Panc1 (cell line): ENCODE measurements at regions not wholly inside any gene's neighbourhood (a gene's known extent, or its start where the extent isn't known, plus 50 kb on each side); places are given as distances from the start of the nearest gene placed in this dataset.

Experiments
- ATAC-seq: fragments of 200-7000 bp; cut with Tn5 transposase; 2 replicates; pipeline ENCODE4 v1.9.1; 2020; ENCODE audit warnings: mild to moderate bottlenecking, moderate library complexity
- BruUV-seq: library from RNA; stranded (reverse); fragments of 400-500 nt; replicated peaks from 2 replicates; lab custom pipeline; 2021; lab: Mats Ljungman, UMichigan
- CTCF ChIA-PET: fragments of 300-600 bp; sonication (Branson Sonifier 250); formaldehyde crosslinking; loops from one replicate; lab custom pipeline; 2022; ENCODE audit warnings: antibody characterized with exemption; lab: Charles Lee
- POLR2A ChIA-PET: fragments of 300-600 bp; sonication (Branson Sonifier 250); formaldehyde crosslinking; loops from one replicate; lab custom pipeline; 2022; ENCODE audit warnings: antibody characterized with exemption; lab: Charles Lee
- DNase-seq: peaks from one replicate; pipeline ENCODE4 v3.0.0-alpha.2; 2010; ENCODE audit warnings: low read depth, low spot score
- H3K27ac ChIP-seq: 2 replicates; pipeline ENCODE4 v1.5.1; 2011; ENCODE audit warnings: mild to moderate bottlenecking, low read length, inconsistent platforms
- H3K27me3 ChIP-seq: fragments of 200-500 bp; sonication (Bioruptor generic); 2 replicates; pipeline ENCODE4 v1.6.0; 2014; ENCODE audit warnings: low read length, inconsistent platforms; ENCODE audit not compliant: control insufficient read depth, insufficient read depth
- H3K36me3 ChIP-seq: fragments of 200-500 bp; sonication (Bioruptor generic); 2 replicates; pipeline ENCODE4 v1.5.1; 2014; ENCODE audit warnings: inconsistent platforms, mild to moderate bottlenecking, low read length, moderate library complexity; ENCODE audit not compliant: control insufficient read depth, insufficient read depth
- H3K4me1 ChIP-seq: 2 replicates; pipeline ENCODE4 v1.5.1; 2011; ENCODE audit warnings: inconsistent platforms, mild to moderate bottlenecking, low read length, moderate library complexity; ENCODE audit not compliant: control insufficient read depth, insufficient read depth
- H3K4me3 ChIP-seq, 2 experiments: 2 replicates each; pipeline ENCODE4 v1.5.1; 2011 to 2012; ENCODE audit warnings: low read depth in 2 of 2, low read length in 2 of 2, mild to moderate bottlenecking in 2 of 2, inconsistent platforms in 1 of 2, moderate library complexity in 1 of 2
- H3K9me3 ChIP-seq: fragments of 200-500 bp; sonication (Bioruptor generic); 2 replicates; pipeline ENCODE4 v1.5.1; 2014; ENCODE audit warnings: low read depth, mild to moderate bottlenecking, inconsistent platforms, low read length, moderate library complexity; ENCODE audit not compliant: control insufficient read depth, insufficient read depth
- CTCF ChIP-seq: fragments of 450-650 bp; IDR thresholded peaks from 2 replicates; pipeline ENCODE4 v1.5.1; 2017; ENCODE audit warnings: mild to moderate bottlenecking
- POLR2AphosphoS5 ChIP-seq: IDR thresholded peaks from 2 replicates; pipeline ENCODE4 v1.6.1; 2012; ENCODE audit warnings: mild to moderate bottlenecking, low read depth, low read length, moderate library complexity
- REST ChIP-seq, 2 experiments: IDR thresholded peaks; 2 replicates each; pipeline ENCODE4 v1.6.1; 2011 to 2012; ENCODE audit warnings: low read depth in 2 of 2, control low read depth in 1 of 2, low read length in 1 of 2, mild to moderate bottlenecking in 1 of 2, moderate library complexity in 1 of 2; ENCODE audit not compliant: insufficient read depth in 1 of 2
- SIN3A ChIP-seq: IDR thresholded peaks from 2 replicates; pipeline ENCODE4 v1.6.1; 2012; ENCODE audit warnings: low read depth, mild to moderate bottlenecking, low read length, moderate library complexity, borderline replicate concordance; ENCODE audit not compliant: insufficient read depth
- TCF7L2 ChIP-seq: IDR thresholded peaks from 2 replicates; pipeline ENCODE4 v1.6.1; 2011; ENCODE audit warnings: mild to moderate bottlenecking, low read depth, low read length, inconsistent platforms
- in situ Hi-C: cut with HindIII; loops from 2 replicates; pipeline ENCODE4 v1.10.0; 2016; ENCODE audit warnings: low sequenced_read_pairs, low pct_unique_long_range_greater_than_20kb
- intact Hi-C: fragments of 100-400 bp; cut with micrococcal nuclease; formaldehyde crosslinking; loops from one replicate; pipeline ENCODE4 v1.10.0; 2022; ENCODE audit not compliant: unreplicated experiment

- ATAC-seq (no peak), DNase-seq (no peak)
- TF ChIP-seq CTCF (no peak), TCF7L2 (no peak), REST (IDR thresholded peaks at IDR 0.05; ENCODE audit: insufficient read depth in 1 of 2, low read depth in 2 of 2, low read length in 1 of 2) (no peak), SIN3A (no peak), POLR2AphosphoS5 (no peak)
- intact Hi-C loops, result no loop called here
- Histone ChIP-seq H3K4me3 (no peak overlapping the region), H3K4me1 (no peaks in the 10 kb centered on the region), H3K9me3 (no peaks in the 10 kb centered on the region), H3K27me3 (no peaks in the 10 kb centered on the region), H3K36me3 (no peaks in the 10 kb centered on the region), H3K27ac (no peak overlapping the region)
- POLR2A ChIA-PET, result no interaction called here
- in situ Hi-C loops, result no loop called here
- CTCF ChIA-PET, result no interaction called here
- no TSS peak for BruUV-seq
These were observed 124.7 kb downstream of the TYW3 start for GRCh38 chr1:74857676-74858075.

GRCh38 chr1:74858136-74858535 is 125.2 kb downstream of the TYW3 start:
- ChIA-PET POLR2A (no interaction called here), CTCF (no interaction called here)
- no peak overlapping the region for H3K4me3 ChIP-seq
- BruUV-seq, result no TSS peak
- intact Hi-C loops, result no loop called here
- DNase-seq, result no peak
- no peaks in the 10 kb centered on the region for H3K4me1 ChIP-seq
- H3K27me3 ChIP-seq, result no peaks in the 10 kb centered on the region
- TF ChIP-seq TCF7L2 (no peak), CTCF (no peak), SIN3A (no peak), POLR2AphosphoS5 (no peak), REST (IDR thresholded peaks at IDR 0.05; ENCODE audit: insufficient read depth in 1 of 2, low read depth in 2 of 2, low read length in 1 of 2) (no peak)
- H3K36me3 ChIP-seq, result no peaks in the 10 kb centered on the region
- ATAC-seq, result no peak
- in situ Hi-C loops, result no loop called here
- no peak overlapping the region for H3K27ac ChIP-seq
- H3K9me3 ChIP-seq, result no peaks in the 10 kb centered on the region
